IMR-90 (cell line): ENCODE measurements at regions not wholly inside any gene's neighbourhood (a gene's known extent, or its start where the extent isn't known, plus 50 kb on each side); places are given as distances from the start of the nearest gene placed in this dataset.

Experiments used
- ATAC-seq: fragments of 200-7000 bp; cut with Tn5 transposase; 2 replicates; pipeline ENCODE4 v1.9.1; 2020; ENCODE audit warnings: low read depth, mild to moderate bottlenecking, moderate library complexity
- BruUV-seq: library from RNA; stranded (reverse); fragments of 400-500 nt; replicated peaks from 2 replicates; lab custom pipeline; 2021; lab: Mats Ljungman, UMichigan
- CTCF ChIA-PET: fragments of 300-600 bp; formaldehyde crosslinking; extraction: SDS; loops from one replicate; lab custom pipeline; 2021; ENCODE audit warnings: antibody characterized with exemption; lab: Yijun Ruan, JAX
- POLR2A ChIA-PET: fragments of 300-600 bp; sonication (Branson Sonifier 250); formaldehyde crosslinking; loops from one replicate; lab custom pipeline; 2022; ENCODE audit warnings: antibody characterized with exemption; ENCODE audit not compliant: unreplicated experiment; lab: Charles Lee
- DNase-seq: peaks from one replicate; pipeline ENCODE4 v3.0.0; 2013
- H2AFZ ChIP-seq: replicated peaks from 2 replicates; pipeline ENCODE3; 2013; ENCODE audit warnings: low read length, mild to moderate bottlenecking; ENCODE audit not compliant: poor library complexity
- H2AK5ac ChIP-seq: 2 replicates; pipeline ENCODE4 v1.6.1; 2013; ENCODE audit warnings: low read depth, low read length, inconsistent platforms
- H2AK9ac ChIP-seq: replicated peaks from 2 replicates; pipeline ENCODE3; 2013; ENCODE audit warnings: mild to moderate bottlenecking, low read depth, low read length, moderate library complexity; ENCODE audit not compliant: poor library complexity
- H2BK120ac ChIP-seq: 2 replicates; pipeline ENCODE4 v1.6.1; 2013; ENCODE audit warnings: low read depth, low read length, inconsistent platforms
- H2BK15ac ChIP-seq: 3 replicates; pipeline ENCODE4 v1.6.1; 2013; ENCODE audit warnings: low read depth, low read length, inconsistent platforms
- H2BK20ac ChIP-seq: 2 replicates; pipeline ENCODE4 v1.6.1; 2013; ENCODE audit warnings: low read depth, mild to moderate bottlenecking, inconsistent platforms, low read length, moderate library complexity
- H2BK5ac ChIP-seq: 2 replicates; pipeline ENCODE4 v1.6.1; 2013; ENCODE audit warnings: mild to moderate bottlenecking, low read depth, low read length, inconsistent platforms; ENCODE audit not compliant: poor library complexity, severe bottlenecking
- H3K14ac ChIP-seq: replicated peaks from 2 replicates; pipeline ENCODE4 v1.6.1; 2013; ENCODE audit warnings: low read depth, low read length, inconsistent platforms
- H3K18ac ChIP-seq: 2 replicates; pipeline ENCODE4 v1.6.1; 2013; ENCODE audit warnings: low read depth, low read length, control low read depth
- H3K23ac ChIP-seq: 2 replicates; pipeline ENCODE4 v1.6.1; 2013; ENCODE audit warnings: low read depth, low read length, inconsistent platforms
- H3K27ac ChIP-seq: 2 replicates; pipeline ENCODE4 v1.5.1; 2013; ENCODE audit warnings: mild to moderate bottlenecking, control low read depth, low read length; ENCODE audit not compliant: insufficient read depth
- H3K27me3 ChIP-seq: 2 replicates; pipeline ENCODE4 v1.6.1; 2013; ENCODE audit warnings: low read length; ENCODE audit not compliant: control insufficient read depth, insufficient read depth
- H3K36me3 ChIP-seq: 2 replicates; pipeline ENCODE4 v1.6.1; 2013; ENCODE audit warnings: low read length, mixed read lengths; ENCODE audit not compliant: control insufficient read depth, insufficient read depth
- H3K4ac ChIP-seq: 2 replicates; pipeline ENCODE4 v1.6.1; 2013; ENCODE audit warnings: low read depth, low read length, inconsistent platforms
- H3K4me1 ChIP-seq: 2 replicates; pipeline ENCODE4 v1.6.1; 2013; ENCODE audit warnings: low read length, mixed read lengths; ENCODE audit not compliant: control insufficient read depth, insufficient read depth
- H3K4me2 ChIP-seq: 2 replicates; pipeline ENCODE4 v1.6.1; 2013; ENCODE audit warnings: low read depth, mild to moderate bottlenecking, control low read depth, low read length, moderate library complexity
- H3K4me3 ChIP-seq: 2 replicates; pipeline ENCODE4 v1.5.1; 2013; ENCODE audit warnings: low read depth, mild to moderate bottlenecking, control low read depth, low read length, moderate library complexity; ENCODE audit not compliant: insufficient read depth
- H3K56ac ChIP-seq: 2 replicates; pipeline ENCODE4 v1.6.1; 2013; ENCODE audit warnings: low read length, inconsistent platforms; ENCODE audit not compliant: insufficient read depth; ENCODE audit errors: extremely low read depth
- H3K79me1 ChIP-seq, 2 experiments: 2 replicates each; pipeline ENCODE4 v1.6.1; 2013; ENCODE audit warnings: low read length in 2 of 2, inconsistent platforms in 1 of 2, low read depth in 1 of 2
- H3K9ac ChIP-seq: 2 replicates; pipeline ENCODE4 v1.6.1; 2013; ENCODE audit warnings: low read depth, low read length, control low read depth
- H3K9me1 ChIP-seq: 2 replicates; pipeline ENCODE4 v1.6.1; 2013; ENCODE audit warnings: low read length, inconsistent platforms; ENCODE audit not compliant: insufficient read depth
- H3K9me3 ChIP-seq: 2 replicates; pipeline ENCODE4 v1.6.1; 2013; ENCODE audit warnings: low read length; ENCODE audit not compliant: control insufficient read depth, insufficient read depth
- H4K20me1 ChIP-seq: 2 replicates; pipeline ENCODE4 v1.6.1; 2013; ENCODE audit warnings: low read length, inconsistent platforms; ENCODE audit not compliant: insufficient read depth
- H4K5ac ChIP-seq: 2 replicates; pipeline ENCODE4 v1.6.1; 2013; ENCODE audit warnings: mild to moderate bottlenecking, low read depth, low read length, control low read depth
- H4K8ac ChIP-seq, 2 experiments: 2 replicates each; pipeline ENCODE4 v1.6.1; 2013; ENCODE audit warnings: low read depth in 2 of 2, low read length in 2 of 2, control low read depth in 1 of 2, inconsistent platforms in 1 of 2
- H4K91ac ChIP-seq: 2 replicates; pipeline ENCODE4 v1.6.1; 2013; ENCODE audit warnings: low read depth, low read length, inconsistent platforms; ENCODE audit not compliant: insufficient read depth
- CHD1 ChIP-seq: IDR thresholded peaks from 2 replicates; pipeline ENCODE4 v1.6.1; 2012; ENCODE audit warnings: low read depth, low read length, improper control_type of control experiment
- MAZ ChIP-seq: IDR thresholded peaks from 2 replicates; pipeline ENCODE4 v1.6.1; 2012; ENCODE audit warnings: low read depth, mild to moderate bottlenecking, low read length, improper control_type of control experiment, moderate library complexity, borderline replicate concordance
- POLR2A ChIP-seq: IDR thresholded peaks from 2 replicates; pipeline ENCODE4 v1.6.1; 2012; ENCODE audit warnings: mild to moderate bottlenecking, low read depth, low read length
- WGBS, 2 experiments: methylation state at CpG; one replicate each; pipeline versions ENCODE4 v1.1.5 to v1.1.7; 2013; ENCODE audit warnings: missing lambda C conversion rate in 2 of 2; ENCODE audit not compliant: insufficient read length in 1 of 2; ENCODE audit errors: extremely low coverage in 2 of 2; 5-methylcytosine and 5-hydroxymethylcytosine counted together
- dilution Hi-C: fragments of 300-500 bp; cut with HindIII; formaldehyde crosslinking; loops from one replicate; pipeline ENCODE4 v1.14.3; 2018; ENCODE audit warnings: low sequenced_read_pairs; ENCODE audit not compliant: unreplicated experiment
- in situ Hi-C: fragments of 300-500 bp; cut with MboI; formaldehyde crosslinking; loops from 3 replicates; pipeline ENCODE4 v1.14.3; 2019; ENCODE audit warnings: low sequenced_read_pairs, inconsistent platforms, mixed read lengths
- intact Hi-C: fragments of 100-400 bp; cut with micrococcal nuclease; formaldehyde crosslinking; loops from 2 replicates; pipeline ENCODE4 v1.10.0; 2022

GRCh38 chr6:6826961-6827360, 238.4 kb downstream of the LY86 start:
- ChIA-PET POLR2A (no interaction called here), CTCF (no interaction called here)
- H3K4ac ChIP-seq = no peak overlapping the region
- H3K9ac ChIP-seq = no peak overlapping the region
- no peak overlapping the region for H4K8ac ChIP-seq
- no peak overlapping the region for H4K91ac ChIP-seq
- in situ Hi-C loops (no loop called here), dilution Hi-C loops (no loop called here), intact Hi-C loops (no loop called here)
- 65% methylated on average over 5 of the region's 10 CpGs; no CpG with 5 or more reads in 1 of the 2 experiments for WGBS, 2 experiments
- no peak overlapping the region for H2BK120ac ChIP-seq
- H3K4me3 ChIP-seq = no peak overlapping the region
- H2AFZ ChIP-seq = no peak overlapping the region
- H2BK5ac ChIP-seq = no peak overlapping the region
- H3K79me1 ChIP-seq = no peaks in the 10 kb centered on the region
- TF ChIP-seq POLR2A = no peak
- TF ChIP-seq CHD1 = no peak
- TF ChIP-seq MAZ = no peak
- no peaks in the 10 kb centered on the region for H3K36me3 ChIP-seq
- no peak overlapping the region for H3K56ac ChIP-seq
- DNase-seq (no peak), ATAC-seq (no peak)
- H3K14ac ChIP-seq = no peak overlapping the region
- no peak overlapping the region for H4K5ac ChIP-seq
- H2BK15ac ChIP-seq = no peak overlapping the region
- H2AK9ac ChIP-seq = no peak overlapping the region
- no peaks in the 10 kb centered on the region for H3K4me1 ChIP-seq
- no peaks in the 10 kb centered on the region for H4K20me1 ChIP-seq
- H3K27ac ChIP-seq = no peak overlapping the region
- no peak overlapping the region for H2AK5ac ChIP-seq
- H3K23ac ChIP-seq = no peak overlapping the region
- no peak overlapping the region for H2BK20ac ChIP-seq
- BruUV-seq = no TSS peak
- no peaks in the 10 kb centered on the region for H3K9me3 ChIP-seq
- H3K27me3 ChIP-seq = peaks cover 7% of the 10 kb centered on the region
- no peaks in the 10 kb centered on the region for H3K9me1 ChIP-seq
- H3K18ac ChIP-seq = no peak overlapping the region
- no peak overlapping the region for H3K4me2 ChIP-seq
